Pancreas (tissue), 10 donors: ENCODE measurements at regions not wholly inside any gene's neighbourhood (a gene's known extent, or its start where the extent isn't known, plus 50 kb on each side); places are given as distances from the start of the nearest gene placed in this dataset.

ENCODE experiments used
- ATAC-seq, 4 donors: fragments of 200-7000 bp; cut with Tn5 transposase; one replicate each; pipeline versions ENCODE4 v1.8.0 to v1.9.1; 2020; ENCODE audit warnings: mild to moderate bottlenecking in 4 of 4, moderate library complexity in 4 of 4
- DNase-seq, 6 donors: peaks; one replicate each; pipeline ENCODE4 v3.0.0-alpha.2; 2020
- FAIRE-seq: peaks from 2 replicates; lab custom pipeline; 2012; peaks lifted over from hg19 to GRCh38; lab: Jason Lieb, UNC
- H3K27ac ChIP-seq, 4 donors: fragments of 200-600 bp; sonication (generic); 1 replicate in 3 of 4; 2 replicates in 1 of 4; pipeline versions ENCODE4 v1.5.0 to v1.8.0; 2020
- H3K27me3 ChIP-seq, 4 donors: fragments of 200-600 bp; one replicate each; pipeline ENCODE4 v1.8.0; 2021
- H3K36me3 ChIP-seq, 3 donors: fragments of 200-600 bp; sonication (generic) in 1 of 3; one replicate each; pipeline versions ENCODE4 v1.5.0 to v1.8.0; 2020 to 2021
- H3K4me1 ChIP-seq, 3 donors: fragments of 200-600 bp; one replicate each; pipeline ENCODE4 v1.8.0; 2021
- H3K4me3 ChIP-seq, 4 donors: fragments of 200-600 bp; sonication (generic) in 2 of 4; one replicate each; pipeline versions ENCODE4 v1.5.0 to v1.8.0; 2020 to 2021
- H3K9me3 ChIP-seq, 4 donors: fragments of 200-600 bp; one replicate each; pipeline ENCODE4 v1.8.0; 2021
- WGBS, 2 donors: extraction: QIAGEN DNeasy Blood & Tissue Kit; methylation state at CpG; one replicate each; pipeline ENCODE4 v1.1.7; 2013; 5-methylcytosine and 5-hydroxymethylcytosine counted together
- intact Hi-C, 3 donors: fragments of 100-400 bp; cut with DNase I; formaldehyde crosslinking; loops; one replicate each; pipeline versions ENCODE4 v1.11.1 to v1.14.2; 2022
- TF ChIP-seq, protein P1 (sequence below), 4 donors: fragments of 200-600 bp; sonication (generic) in 3 of 4; IDR thresholded peaks; one replicate each; pipeline versions ENCODE4 v1.5.0 to v1.8.0; 2021; ENCODE audit warnings: antibody characterized with exemption in 4 of 4
- donor health status: healthy with polysubstance abuse.
- donor health status: DM: no; HTN: no; CAD: no; lungs with moderate emphysema.
- donor health status: DM: no; HTN: no; CAD: no.
- donor health status: control.
- donor health status: control.
- donor health status: Bipolar disorder and iron deficiency.
- donor health status: DM: yes; HTN: yes; CAD: no.
- donor health status: DM: no; HTN: no; CAD: no.
- donor health status: DM: no; HTN: no; CAD: no.
- donor health status: DM: yes; HTN: yes; CAD: no.

DNA sequence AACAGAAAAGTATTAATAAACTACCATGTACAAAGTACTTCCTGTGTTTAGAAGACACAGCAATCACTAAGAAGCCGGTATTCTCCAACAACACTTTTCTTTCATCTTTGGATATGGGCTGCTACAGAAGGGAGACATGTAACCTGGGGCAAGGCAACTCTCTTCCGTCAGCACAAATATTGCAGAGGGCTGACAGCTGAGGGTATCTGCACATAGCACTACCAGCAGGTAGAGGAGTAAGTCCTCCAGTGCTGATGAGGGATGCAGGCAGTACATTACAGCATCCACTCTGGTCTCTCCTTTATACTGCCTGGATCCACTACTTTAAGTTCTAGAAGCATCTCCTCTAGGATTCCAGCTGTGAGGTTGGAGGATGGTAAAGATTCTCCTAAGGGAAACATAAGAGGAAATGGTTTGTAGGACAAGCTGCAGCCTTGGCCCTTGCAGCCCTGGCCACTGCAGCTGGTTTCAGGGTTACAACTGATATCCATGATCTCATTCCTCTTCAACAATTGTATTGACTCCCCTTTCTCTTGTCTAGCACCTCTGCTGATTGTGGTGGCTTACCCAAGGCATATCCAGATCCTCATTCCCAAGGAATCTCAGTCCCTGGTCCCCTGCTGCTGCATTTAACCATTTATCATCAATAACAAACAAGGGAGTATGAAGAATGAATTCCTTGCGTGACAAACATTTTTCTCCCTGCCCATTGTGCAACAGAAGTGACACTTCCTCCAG is 110.7 kb upstream of the ADGRF1 start:
- peak overlapping the region in 3 of 4 donors; percentile 11 to 16 (median 12) for H3K27ac ChIP-seq
- ATAC-seq (peak in 3 of 4 donors; percentile 44 to 66 (median 65)), DNase-seq (peak in 1 of 6 donors; percentile 28), FAIRE-seq (no peak)
- intact Hi-C loops, result no loop called here
- H3K4me1 ChIP-seq, result peaks cover 0 to 7% (median 4%) of the 10 kb centered on the region in 3 donors
- TF ChIP-seq, protein P1, sequence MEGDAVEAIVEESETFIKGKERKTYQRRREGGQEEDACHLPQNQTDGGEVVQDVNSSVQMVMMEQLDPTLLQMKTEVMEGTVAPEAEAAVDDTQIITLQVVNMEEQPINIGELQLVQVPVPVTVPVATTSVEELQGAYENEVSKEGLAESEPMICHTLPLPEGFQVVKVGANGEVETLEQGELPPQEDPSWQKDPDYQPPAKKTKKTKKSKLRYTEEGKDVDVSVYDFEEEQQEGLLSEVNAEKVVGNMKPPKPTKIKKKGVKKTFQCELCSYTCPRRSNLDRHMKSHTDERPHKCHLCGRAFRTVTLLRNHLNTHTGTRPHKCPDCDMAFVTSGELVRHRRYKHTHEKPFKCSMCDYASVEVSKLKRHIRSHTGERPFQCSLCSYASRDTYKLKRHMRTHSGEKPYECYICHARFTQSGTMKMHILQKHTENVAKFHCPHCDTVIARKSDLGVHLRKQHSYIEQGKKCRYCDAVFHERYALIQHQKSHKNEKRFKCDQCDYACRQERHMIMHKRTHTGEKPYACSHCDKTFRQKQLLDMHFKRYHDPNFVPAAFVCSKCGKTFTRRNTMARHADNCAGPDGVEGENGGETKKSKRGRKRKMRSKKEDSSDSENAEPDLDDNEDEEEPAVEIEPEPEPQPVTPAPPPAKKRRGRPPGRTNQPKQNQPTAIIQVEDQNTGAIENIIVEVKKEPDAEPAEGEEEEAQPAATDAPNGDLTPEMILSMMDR (IDR thresholded peaks at IDR 0.05), result no peak
- H3K27me3 ChIP-seq, result no peaks in the 10 kb centered on the region
- WGBS, 2 donors, result 69 to 79% methylated on average over 3 of the region's 3 CpGs
- H3K36me3 ChIP-seq, result no peaks in the 10 kb centered on the region
- no peak overlapping the region for H3K4me3 ChIP-seq
- H3K9me3 ChIP-seq, result no peaks in the 10 kb centered on the region

DNA sequence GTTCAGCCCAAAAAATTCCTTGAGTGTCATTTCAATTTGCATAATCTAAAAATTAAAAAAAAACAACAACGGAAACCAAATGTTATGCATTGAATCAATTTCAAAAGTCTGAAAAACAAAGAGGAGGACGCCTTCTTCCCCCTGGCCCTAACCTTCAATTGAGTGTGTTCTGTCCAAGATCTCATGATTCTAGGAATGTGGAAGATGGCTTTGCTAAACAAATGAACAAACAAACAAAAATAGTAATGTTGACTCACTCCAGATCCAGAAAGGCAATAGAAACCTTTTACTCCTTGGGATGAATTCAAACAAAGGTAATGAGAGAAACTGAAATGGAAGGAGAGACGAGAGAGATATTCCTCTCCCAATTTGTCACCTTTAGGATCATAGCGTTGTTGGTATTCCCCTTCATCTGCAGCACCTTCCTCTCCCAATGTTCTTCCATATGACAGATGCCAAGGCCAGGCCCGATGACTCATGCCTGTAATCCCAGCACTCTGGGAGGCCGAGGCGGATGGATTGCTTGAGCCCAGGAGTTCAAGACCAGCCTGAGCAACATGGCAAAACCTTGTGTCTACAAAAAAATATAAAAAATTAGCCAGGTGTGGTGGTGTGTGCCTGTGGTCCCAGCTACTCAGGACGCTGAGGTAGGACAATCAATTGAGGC is 109.2 kb upstream of the ADGRF1 start:
- TF ChIP-seq, protein P1 (IDR thresholded peaks at IDR 0.05), result no peak
- Histone ChIP-seq H3K4me1 (peaks cover 5 to 18% (median 14%) of the 10 kb centered on the region in 3 donors), H3K36me3 (no peaks in the 10 kb centered on the region), H3K9me3 (no peaks in the 10 kb centered on the region), H3K4me3 (no peak overlapping the region), H3K27ac (no peak overlapping the region), H3K27me3 (no peaks in the 10 kb centered on the region)
- 84 to 89% methylated on average over 8 of the region's 8 CpGs for WGBS, 2 donors
- ATAC-seq (no peak), DNase-seq (no peak), FAIRE-seq (no peak)
- intact Hi-C loops, result no loop called here

DNA sequence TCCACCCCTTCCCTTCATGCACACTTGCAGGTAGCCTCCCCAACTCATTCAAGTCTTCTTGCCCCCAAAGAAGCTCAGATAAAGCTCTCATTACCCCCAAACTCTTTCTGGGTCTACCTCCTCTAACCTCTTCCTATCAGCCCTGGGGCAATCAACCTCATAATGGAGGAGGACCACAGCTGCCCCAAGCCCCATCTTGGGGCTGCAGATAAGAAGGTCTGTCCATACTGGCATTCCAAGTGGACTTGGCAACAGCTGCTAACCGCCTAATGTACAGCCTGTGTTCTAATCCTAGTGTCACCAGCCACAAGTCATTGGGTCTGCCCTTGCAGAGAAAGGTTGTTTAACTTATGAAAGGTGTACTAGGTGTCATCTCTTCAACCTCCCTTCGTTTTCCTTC is 107.4 kb upstream of the ADGRF1 start:
- no peak for FAIRE-seq
- no peak overlapping the region for H3K4me3 ChIP-seq

DNA sequence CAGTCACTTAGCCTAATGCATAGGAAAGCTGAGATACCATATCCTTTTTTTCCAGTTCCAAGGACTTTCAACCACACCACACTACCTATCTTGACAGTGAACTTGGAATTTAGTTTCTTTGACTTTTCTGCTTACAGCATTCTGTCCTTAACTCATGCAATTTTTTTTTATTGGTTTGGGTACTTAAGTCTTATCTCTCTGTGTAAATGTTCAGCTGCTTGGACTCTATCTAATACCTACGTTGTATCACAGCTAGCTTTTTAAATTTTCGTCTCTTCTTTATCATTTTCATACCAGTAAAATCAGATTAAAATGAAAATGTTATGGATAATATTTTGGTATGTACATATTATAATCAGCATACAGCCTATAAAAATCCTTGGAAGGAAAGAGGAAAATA is 106.9 kb upstream of the ADGRF1 start:
- FAIRE-seq (no peak), ATAC-seq (no peak)
- no peaks in the 10 kb centered on the region for H3K36me3 ChIP-seq

More for the DNA sequence above, 107.4 kb upstream of the ADGRF1 start:
- intact Hi-C loops, result no loop called here
- H3K27me3 ChIP-seq, result no peaks in the 10 kb centered on the region
- no peaks in the 10 kb centered on the region for H3K36me3 ChIP-seq
- H3K9me3 ChIP-seq, result no peaks in the 10 kb centered on the region
- 59 to 70% methylated on average over 2 of the region's 2 CpGs for WGBS, 2 donors
- H3K27ac ChIP-seq, result no peak overlapping the region
- peaks cover 5 to 20% (median 18%) of the 10 kb centered on the region in 3 donors for H3K4me1 ChIP-seq
- TF ChIP-seq, protein P1 (IDR thresholded peaks at IDR 0.05), result no peak
- ATAC-seq (no peak), DNase-seq (no peak)

More for the DNA sequence above, 106.9 kb upstream of the ADGRF1 start:
- no peak overlapping the region for H3K27ac ChIP-seq
- TF ChIP-seq, protein P1 (IDR thresholded peaks at IDR 0.05), result no peak
- no peak overlapping the region for H3K4me3 ChIP-seq
- H3K9me3 ChIP-seq, result no peaks in the 10 kb centered on the region
- 36 to 38% methylated on average over 2 of the region's 2 CpGs for WGBS, 2 donors
- no peaks in the 10 kb centered on the region for H3K27me3 ChIP-seq
- DNase-seq, result no peak
- peaks cover 5 to 20% (median 18%) of the 10 kb centered on the region in 3 donors for H3K4me1 ChIP-seq
- intact Hi-C loops, result no loop called here
